GM23248 (cell line): ENCODE measurements at regions not wholly inside any gene's neighbourhood (a gene's known extent, or its start where the extent isn't known, plus 50 kb on each side); places are given as distances from the start of the nearest gene placed in this dataset.

Experiments used
- EZH2 ChIP-seq: fragments of 200-600 bp; sonication (generic); IDR thresholded peaks from 2 replicates; pipeline ENCODE4 v1.6.1; 2018; ENCODE audit warnings: antibody characterized with exemption, mild to moderate bottlenecking; ENCODE audit not compliant: insufficient read depth, poor library complexity, severe bottlenecking
- EZH2phosphoT487 ChIP-seq: fragments of 200-600 bp; sonication (generic); IDR thresholded peaks from 2 replicates; pipeline ENCODE4 v1.6.1; 2018; ENCODE audit warnings: antibody characterized with exemption, moderate library complexity, mild to moderate bottlenecking, low read depth; ENCODE audit not compliant: insufficient read depth

GRCh38 chr12:34402899-34403705 lies 380.8 kb downstream of the ALG10 start:
- no peak for TF ChIP-seq EZH2
- TF ChIP-seq EZH2phosphoT487, result no peak
